ENCODE measurements at regions not wholly inside any gene's neighbourhood (a gene's known extent, or its start where the extent isn't known, plus 50 kb on each side); places are given as distances from the start of the nearest gene placed in this dataset.

DNA sequence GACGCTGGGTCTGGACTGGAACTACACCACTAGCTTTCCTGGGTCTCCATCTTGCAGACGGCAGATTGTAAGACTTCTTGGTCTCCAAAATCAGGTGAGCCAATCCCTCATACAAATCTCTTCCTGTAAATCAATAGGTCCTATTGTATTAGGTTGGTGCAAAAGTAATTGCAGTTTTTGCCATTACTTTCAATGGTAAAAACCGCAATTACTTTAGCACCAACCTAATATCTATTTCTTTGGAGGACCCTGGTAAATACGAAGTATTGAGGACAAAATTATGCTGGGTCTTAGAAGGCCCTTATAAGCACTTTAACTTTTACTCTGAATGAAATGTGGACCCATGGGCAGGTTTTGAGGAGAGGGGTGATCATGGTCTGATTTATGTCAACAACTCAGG is 330.6 kb upstream of the C16orf82 start:
- no peak overlapping the region for H3K9ac ChIP-seq (ENCODE audit: insufficient read length, low read depth)
- H3K9me3 ChIP-seq (ENCODE audit: insufficient read depth, low read length), result no peaks in the 10 kb centered on the region
- no peak for DNase-seq (ENCODE audit: low read depth, low spot score)
- no peaks in the 10 kb centered on the region for H3K4me1 ChIP-seq (ENCODE audit: insufficient read depth, insufficient read length)
- no peaks in the 10 kb centered on the region for H3K36me3 ChIP-seq (ENCODE audit: insufficient read depth, insufficient read length, low read length)
- H3K4me3 ChIP-seq (ENCODE audit: insufficient read length, low read depth), result no peak overlapping the region
- no peaks in the 10 kb centered on the region for H3K27me3 ChIP-seq (ENCODE audit: insufficient read depth, insufficient read length)
- TF ChIP-seq YY1 (IDR thresholded peaks at IDR 0.05; ENCODE audit: insufficient read depth, insufficient read length) (no peak), ZNF274 (IDR thresholded peaks at IDR 0.05; ENCODE audit: low read depth, low read length) (no peak), SUZ12 (IDR thresholded peaks at IDR 0.05; ENCODE audit: extremely low read depth, insufficient read depth, insufficient read length) (no peak)

DNA sequence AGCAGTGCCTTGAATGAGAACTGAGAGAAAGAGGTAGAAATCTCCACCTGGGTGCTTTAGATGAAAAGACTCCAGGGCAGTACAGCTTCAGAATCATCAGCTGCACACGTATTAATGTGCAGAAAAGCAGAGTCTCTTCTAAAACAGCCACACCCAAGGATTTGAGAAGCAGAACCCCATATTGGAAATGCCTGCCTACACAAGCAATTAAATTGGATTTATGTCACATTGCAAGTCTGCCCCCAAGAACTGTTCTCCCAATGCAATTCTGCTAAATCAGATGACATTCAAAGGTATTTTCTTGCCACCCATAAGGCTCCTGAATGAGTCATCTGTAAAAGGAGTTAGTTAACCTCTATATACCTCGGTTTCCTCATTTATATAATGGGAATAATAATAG is 326.0 kb upstream of the C16orf82 start:
- H3K9ac ChIP-seq (ENCODE audit: insufficient read length, low read depth), result no peak overlapping the region
- DNase-seq (ENCODE audit: low read depth, low spot score), result no peak
- H3K9me3 ChIP-seq (ENCODE audit: insufficient read depth, low read length), result no peaks in the 10 kb centered on the region
- TF ChIP-seq ZNF274 (IDR thresholded peaks at IDR 0.05; ENCODE audit: low read depth, low read length), result no peak
- no peak for TF ChIP-seq SUZ12 (IDR thresholded peaks at IDR 0.05; ENCODE audit: extremely low read depth, insufficient read depth, insufficient read length)
- TF ChIP-seq YY1 (IDR thresholded peaks at IDR 0.05; ENCODE audit: insufficient read depth, insufficient read length), result no peak
- no peaks in the 10 kb centered on the region for H3K36me3 ChIP-seq (ENCODE audit: insufficient read depth, insufficient read length, low read length)
- no peak overlapping the region for H3K4me3 ChIP-seq (ENCODE audit: insufficient read length, low read depth)
- H3K4me1 ChIP-seq (ENCODE audit: insufficient read depth, insufficient read length), result no peaks in the 10 kb centered on the region
- H3K27me3 ChIP-seq (ENCODE audit: insufficient read depth, insufficient read length), result no peaks in the 10 kb centered on the region

GRCh38 chr16:26742040-26742439 is 324.7 kb upstream of the C16orf82 start:
- H3K36me3 ChIP-seq (ENCODE audit: insufficient read depth, insufficient read length, low read length), result no peaks in the 10 kb centered on the region
- DNase-seq (ENCODE audit: low read depth, low spot score), result no peak
- no peaks in the 10 kb centered on the region for H3K9me3 ChIP-seq (ENCODE audit: insufficient read depth, low read length)
- H3K27me3 ChIP-seq (ENCODE audit: insufficient read depth, insufficient read length), result peaks cover 9% of the 10 kb centered on the region
- H3K9ac ChIP-seq (ENCODE audit: insufficient read length, low read depth), result no peak overlapping the region
- H3K4me1 ChIP-seq (ENCODE audit: insufficient read depth, insufficient read length), result no peaks in the 10 kb centered on the region
- no peak overlapping the region for H3K4me3 ChIP-seq (ENCODE audit: insufficient read length, low read depth)
- TF ChIP-seq SUZ12 (IDR thresholded peaks at IDR 0.05; ENCODE audit: extremely low read depth, insufficient read depth, insufficient read length), result no peak
- no peak for TF ChIP-seq ZNF274 (IDR thresholded peaks at IDR 0.05; ENCODE audit: low read depth, low read length)
- TF ChIP-seq YY1 (IDR thresholded peaks at IDR 0.05; ENCODE audit: insufficient read depth, insufficient read length), result no peak

DNA sequence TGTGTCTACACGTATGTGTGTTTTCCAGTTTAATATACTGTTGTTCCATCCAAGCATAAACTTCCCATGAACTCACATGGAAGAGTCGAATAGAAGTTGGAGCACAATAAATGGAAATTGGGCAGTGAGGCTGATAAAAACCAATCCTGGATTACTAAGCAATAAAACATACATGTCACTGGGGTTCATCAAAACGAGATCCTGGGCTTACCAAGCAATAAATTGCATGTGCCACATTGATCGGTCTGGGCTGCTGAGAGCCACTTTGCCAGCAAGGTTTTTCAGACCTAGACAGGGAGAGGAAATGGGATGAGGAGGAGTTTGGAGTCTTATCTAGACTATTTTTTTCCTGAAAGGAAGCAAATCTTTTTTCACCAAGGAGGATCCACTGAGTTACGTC is 322.3 kb upstream of the C16orf82 start:
- DNase-seq (ENCODE audit: low read depth, low spot score), result no peak
- Histone ChIP-seq H3K27me3 (ENCODE audit: insufficient read depth, insufficient read length) (peaks cover 30% of the 10 kb centered on the region), H3K9ac (ENCODE audit: insufficient read length, low read depth) (no peak overlapping the region), H3K4me1 (ENCODE audit: insufficient read depth, insufficient read length) (no peaks in the 10 kb centered on the region), H3K9me3 (ENCODE audit: insufficient read depth, low read length) (no peaks in the 10 kb centered on the region), H3K36me3 (ENCODE audit: insufficient read depth, insufficient read length, low read length) (no peaks in the 10 kb centered on the region), H3K4me3 (ENCODE audit: insufficient read length, low read depth) (no peak overlapping the region)
- no peak for TF ChIP-seq YY1 (IDR thresholded peaks at IDR 0.05; ENCODE audit: insufficient read depth, insufficient read length)
- no peak for TF ChIP-seq ZNF274 (IDR thresholded peaks at IDR 0.05; ENCODE audit: low read depth, low read length)
- TF ChIP-seq SUZ12 (IDR thresholded peaks at IDR 0.05; ENCODE audit: extremely low read depth, insufficient read depth, insufficient read length), result no peak

DNA sequence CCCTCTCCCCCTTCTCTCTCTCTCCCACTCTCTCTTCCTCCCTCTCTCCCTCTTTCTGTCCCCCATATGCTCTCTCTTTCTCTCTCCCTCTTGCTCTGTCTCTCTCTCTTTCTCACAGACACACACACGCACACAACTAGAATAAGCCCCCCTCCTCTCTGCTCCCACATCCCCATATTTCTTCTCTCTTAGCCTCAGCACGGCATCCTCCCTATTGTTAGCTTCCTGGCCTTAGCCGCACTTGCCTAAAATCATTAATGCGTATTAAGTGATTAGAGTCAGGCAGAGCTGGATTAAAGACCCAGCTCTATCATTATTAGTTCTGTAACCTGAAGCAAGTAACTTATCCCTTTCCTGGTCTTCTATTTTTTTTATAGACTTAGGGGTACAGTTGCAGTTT is 319.0 kb upstream of the C16orf82 start:
- TF ChIP-seq ZNF274 (IDR thresholded peaks at IDR 0.05; ENCODE audit: low read depth, low read length) (no peak), SUZ12 (IDR thresholded peaks at IDR 0.05; ENCODE audit: extremely low read depth, insufficient read depth, insufficient read length) (no peak), YY1 (IDR thresholded peaks at IDR 0.05; ENCODE audit: insufficient read depth, insufficient read length) (no peak)
- H3K9ac ChIP-seq (ENCODE audit: insufficient read length, low read depth), result no peak overlapping the region
- DNase-seq (ENCODE audit: low read depth, low spot score), result no peak
- no peaks in the 10 kb centered on the region for H3K4me1 ChIP-seq (ENCODE audit: insufficient read depth, insufficient read length)
- no peaks in the 10 kb centered on the region for H3K36me3 ChIP-seq (ENCODE audit: insufficient read depth, insufficient read length, low read length)
- H3K9me3 ChIP-seq (ENCODE audit: insufficient read depth, low read length), result no peaks in the 10 kb centered on the region
- peaks cover 61% of the 10 kb centered on the region for H3K27me3 ChIP-seq (ENCODE audit: insufficient read depth, insufficient read length)
- H3K4me3 ChIP-seq (ENCODE audit: insufficient read length, low read depth), result no peak overlapping the region

DNA sequence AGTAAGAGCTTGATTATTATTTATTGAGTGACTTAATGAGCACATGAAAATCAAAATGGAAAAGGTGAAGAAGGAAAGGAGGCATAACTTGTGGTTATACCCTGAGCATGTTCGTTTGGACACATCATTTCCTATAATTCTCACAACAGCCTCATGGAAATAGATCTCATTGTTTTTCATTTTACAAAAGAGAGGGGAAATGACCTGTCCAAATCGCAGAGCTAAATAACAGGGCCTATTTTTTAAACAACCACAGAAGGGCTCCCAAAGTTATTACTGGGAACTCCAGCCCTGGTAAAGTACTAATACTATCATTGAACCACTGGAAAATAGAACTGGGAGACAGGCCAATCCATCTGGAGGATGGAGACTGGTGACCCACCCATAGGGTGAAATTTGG is 317.7 kb upstream of the C16orf82 start:
- DNase-seq (ENCODE audit: low read depth, low spot score), result no peak
- H3K27me3 ChIP-seq (ENCODE audit: insufficient read depth, insufficient read length), result peaks cover 71% of the 10 kb centered on the region
- H3K9me3 ChIP-seq (ENCODE audit: insufficient read depth, low read length), result no peaks in the 10 kb centered on the region
- TF ChIP-seq ZNF274 (IDR thresholded peaks at IDR 0.05; ENCODE audit: low read depth, low read length) (no peak), SUZ12 (IDR thresholded peaks at IDR 0.05; ENCODE audit: extremely low read depth, insufficient read depth, insufficient read length) (no peak), YY1 (IDR thresholded peaks at IDR 0.05; ENCODE audit: insufficient read depth, insufficient read length) (no peak)
- no peak overlapping the region for H3K4me3 ChIP-seq (ENCODE audit: insufficient read length, low read depth)
- H3K36me3 ChIP-seq (ENCODE audit: insufficient read depth, insufficient read length, low read length), result no peaks in the 10 kb centered on the region
- no peak overlapping the region for H3K9ac ChIP-seq (ENCODE audit: insufficient read length, low read depth)
- H3K4me1 ChIP-seq (ENCODE audit: insufficient read depth, insufficient read length), result no peaks in the 10 kb centered on the region

GRCh38 chr16:26752166-26752565 is 314.6 kb upstream of the C16orf82 start:
- no peaks in the 10 kb centered on the region for H3K4me1 ChIP-seq (ENCODE audit: insufficient read depth, insufficient read length)
- H3K9ac ChIP-seq (ENCODE audit: insufficient read length, low read depth), result no peak overlapping the region
- H3K36me3 ChIP-seq (ENCODE audit: insufficient read depth, insufficient read length, low read length), result no peaks in the 10 kb centered on the region
- no peak overlapping the region for H3K4me3 ChIP-seq (ENCODE audit: insufficient read length, low read depth)
- no peak for TF ChIP-seq ZNF274 (IDR thresholded peaks at IDR 0.05; ENCODE audit: low read depth, low read length)
- no peak for TF ChIP-seq SUZ12 (IDR thresholded peaks at IDR 0.05; ENCODE audit: extremely low read depth, insufficient read depth, insufficient read length)
- no peak for TF ChIP-seq YY1 (IDR thresholded peaks at IDR 0.05; ENCODE audit: insufficient read depth, insufficient read length)
- DNase-seq (ENCODE audit: low read depth, low spot score), result no peak
- peaks cover 90% of the 10 kb centered on the region for H3K27me3 ChIP-seq (ENCODE audit: insufficient read depth, insufficient read length)
- no peaks in the 10 kb centered on the region for H3K9me3 ChIP-seq (ENCODE audit: insufficient read depth, low read length)

DNA sequence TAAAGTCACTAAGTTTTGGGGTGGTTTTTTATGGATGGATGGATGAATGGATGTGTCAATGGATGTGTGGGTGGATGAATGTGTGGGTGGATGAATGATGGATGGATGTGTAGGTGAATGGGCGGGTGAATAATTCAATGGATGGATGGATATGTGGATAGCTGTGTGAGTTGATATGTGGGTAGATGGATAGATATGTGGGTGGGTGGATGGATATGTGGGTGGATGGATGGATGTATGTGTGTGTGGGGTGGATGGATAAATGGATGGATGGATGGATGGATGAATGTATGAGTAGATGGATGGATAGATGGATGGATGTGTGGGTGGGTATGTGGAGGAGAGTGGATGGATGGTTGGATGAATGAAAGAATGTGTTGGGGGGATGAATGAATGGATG is 310.1 kb upstream of the C16orf82 start:
- H3K27me3 ChIP-seq (ENCODE audit: insufficient read depth, insufficient read length), result peaks cover 62% of the 10 kb centered on the region
- no peak overlapping the region for H3K9ac ChIP-seq (ENCODE audit: insufficient read length, low read depth)
- no peaks in the 10 kb centered on the region for H3K4me1 ChIP-seq (ENCODE audit: insufficient read depth, insufficient read length)
- no peak overlapping the region for H3K4me3 ChIP-seq (ENCODE audit: insufficient read length, low read depth)
- no peak for TF ChIP-seq YY1 (IDR thresholded peaks at IDR 0.05; ENCODE audit: insufficient read depth, insufficient read length)
- TF ChIP-seq ZNF274 (IDR thresholded peaks at IDR 0.05; ENCODE audit: low read depth, low read length), result no peak
- TF ChIP-seq SUZ12 (IDR thresholded peaks at IDR 0.05; ENCODE audit: extremely low read depth, insufficient read depth, insufficient read length), result no peak
- no peak for DNase-seq (ENCODE audit: low read depth, low spot score)
- H3K36me3 ChIP-seq (ENCODE audit: insufficient read depth, insufficient read length, low read length), result no peaks in the 10 kb centered on the region
- H3K9me3 ChIP-seq (ENCODE audit: insufficient read depth, low read length), result no peaks in the 10 kb centered on the region

All from NT2/D1 (cell line).